Fibroblast of mammary gland (primary cell): ENCODE measurements at regions not wholly inside any gene's neighbourhood (a gene's known extent, or its start where the extent isn't known, plus 50 kb on each side); places are given as distances from the start of the nearest gene placed in this dataset.

Experiments
- DNase-seq: peaks from one replicate; pipeline ENCODE4 v3.0.0-alpha.2; 2010; ENCODE audit warnings: low read depth
- H3K4me3 ChIP-seq: 2 replicates; pipeline ENCODE4 v1.5.1; 2011; ENCODE audit warnings: low read depth, mild to moderate bottlenecking, low read length, moderate library complexity; ENCODE audit not compliant: control insufficient read depth
- CTCF ChIP-seq: conservative IDR thresholded peaks from 2 replicates; pipeline ENCODE4 v1.5.1; 2011; ENCODE audit warnings: low read depth, low read length, inconsistent platforms; ENCODE audit not compliant: control insufficient read depth, insufficient read depth

GRCh38 chr1:67560580-67561255, 124.3 kb upstream of the GADD45A start:
- peak; percentile 29 for DNase-seq
- H3K4me3 ChIP-seq, result no peak overlapping the region
- TF ChIP-seq CTCF, result no peak

DNA sequence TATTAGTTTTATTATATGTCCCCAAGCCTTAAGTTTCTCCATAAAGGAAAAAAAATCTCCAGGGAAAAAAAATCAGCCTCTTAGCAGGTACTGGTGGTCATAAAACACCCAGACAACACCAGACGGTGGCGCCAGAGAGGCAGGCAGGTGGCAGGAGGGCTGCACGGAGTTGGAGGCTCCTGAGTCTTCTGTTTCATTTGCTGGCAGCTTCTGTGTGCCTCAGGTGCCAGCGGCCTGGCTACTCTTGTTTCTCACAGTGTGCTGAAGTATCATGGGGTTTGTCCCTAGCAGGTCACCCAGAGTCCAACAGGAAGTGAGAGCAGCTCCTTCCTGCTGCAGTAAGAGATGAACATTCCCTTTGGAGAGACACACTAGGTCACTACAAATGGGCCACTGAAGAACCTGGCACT, 123.3 kb upstream of the GADD45A start:
- peak; percentile 97 for TF ChIP-seq CTCF
- DNase-seq, result peak; percentile 85
- no peak overlapping the region for H3K4me3 ChIP-seq

GRCh38 chr1:67563684-67564083, 121.3 kb upstream of the GADD45A start:
- no peak overlapping the region for H3K4me3 ChIP-seq
- no peak for DNase-seq
- no peak for TF ChIP-seq CTCF

- no peak overlapping the region for H3K4me3 ChIP-seq
- TF ChIP-seq CTCF, result no peak
- peak; percentile 83 for DNase-seq
Observed at GRCh38 chr1:67564193-67564592, 120.8 kb upstream of the GADD45A start.

DNA sequence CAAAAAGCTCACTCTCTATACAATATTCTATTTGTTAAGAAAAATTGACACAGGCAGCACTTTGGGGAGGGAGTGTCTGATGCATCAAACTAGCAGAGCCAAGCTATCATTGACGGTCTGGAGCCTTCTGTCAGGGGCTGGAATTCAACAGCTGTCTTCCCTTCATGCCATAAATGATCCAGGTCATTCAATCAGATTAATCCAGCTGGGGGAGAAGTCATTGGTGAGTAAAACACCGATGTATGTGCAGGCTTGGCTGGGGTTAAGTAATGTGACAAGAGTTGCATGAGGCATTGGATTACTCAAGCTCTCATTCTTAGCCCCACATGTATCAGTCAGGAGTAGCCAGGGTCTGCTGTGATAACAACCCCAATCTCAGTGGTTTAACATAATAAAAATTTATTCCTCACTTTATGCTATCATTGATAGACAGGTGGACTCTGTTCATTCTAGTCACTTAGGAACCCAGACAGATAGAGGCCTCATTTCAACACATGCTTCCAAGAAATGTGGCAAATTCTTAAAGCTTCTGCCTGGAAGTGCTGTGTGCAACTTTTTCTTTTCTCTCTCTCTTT, 118.1 kb upstream of the GADD45A start:
- H3K4me3 ChIP-seq, result no peak overlapping the region
- DNase-seq, result peak; percentile 73
- TF ChIP-seq CTCF, result no peak

DNA sequence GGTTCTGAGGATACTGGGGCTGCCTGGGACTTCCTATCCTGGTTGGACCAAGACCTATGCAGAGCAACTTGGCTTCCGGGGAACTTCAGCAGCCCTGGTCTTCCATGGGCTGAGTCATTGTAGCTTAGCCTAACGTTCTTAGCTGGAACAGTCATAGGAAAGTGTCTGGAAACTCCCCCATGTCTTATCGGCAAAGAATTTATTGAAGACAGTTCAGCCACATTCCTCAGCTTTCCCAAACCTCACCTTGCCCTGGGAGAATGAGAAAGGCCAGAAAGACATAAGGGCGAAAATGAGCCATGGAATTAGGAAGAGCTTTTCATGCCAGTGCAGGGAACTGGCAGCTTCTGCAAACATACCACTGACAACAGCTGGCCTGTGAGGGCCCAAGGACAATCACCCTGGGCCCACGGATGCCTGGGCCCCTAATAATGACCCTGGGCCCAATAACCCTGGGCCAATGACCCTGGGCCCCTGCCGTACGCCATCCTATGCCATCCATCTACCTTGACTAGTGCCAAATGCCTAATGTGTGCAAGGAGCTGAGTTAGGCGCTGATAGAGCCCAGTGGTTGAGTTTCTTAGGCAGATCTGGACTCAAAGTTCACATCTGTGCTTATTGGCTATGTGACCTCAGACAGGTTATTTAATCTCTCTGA, 114.4 kb upstream of the GADD45A start:
- peak; percentile 91 for DNase-seq
- TF ChIP-seq CTCF, result no peak
- H3K4me3 ChIP-seq, result no peak overlapping the region
